HG02571 (cell line): ENCODE measurements at regions not wholly inside any gene's neighbourhood (a gene's known extent, or its start where the extent isn't known, plus 50 kb on each side); places are given as distances from the start of the nearest gene placed in this dataset.
"Not testable (repeated sequence)": the region's sequence is repeated elsewhere in the genome, so short reads cannot be mapped to it uniquely, and the experiment has no call there.

ENCODE experiments used
- ATAC-seq: cut with Tn5 transposase; IDR thresholded peaks from one replicate; pipeline ENCODE4 v1.9.1; 2021; ENCODE audit warnings: mild to moderate bottlenecking, moderate library complexity; ENCODE audit not compliant: unreplicated experiment

GRCh38 chr10:23493711-23494110 is 54.8 kb downstream of the OTUD1 start:
- ATAC-seq: no peak

DNA sequence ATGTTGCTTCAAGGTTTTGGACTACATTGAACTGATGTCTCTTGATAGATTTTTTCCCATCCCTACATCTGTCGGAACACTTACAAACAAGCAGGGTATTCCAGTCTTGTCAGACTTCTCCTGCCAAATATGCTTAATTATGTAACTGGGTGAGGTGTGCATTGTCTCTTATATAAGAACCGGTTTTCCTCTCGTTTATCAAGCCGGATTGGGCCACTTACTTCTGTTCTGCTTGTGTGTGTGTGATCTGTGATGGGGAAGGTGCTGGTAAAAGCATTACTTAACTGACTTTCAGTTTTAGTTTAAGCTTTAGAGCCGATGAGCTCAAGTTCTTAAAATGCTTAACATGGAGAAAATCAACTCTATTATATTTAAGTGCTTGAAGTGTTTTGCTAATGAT is 57.9 kb downstream of the OTUD1 start:
- ATAC-seq: no peak

DNA sequence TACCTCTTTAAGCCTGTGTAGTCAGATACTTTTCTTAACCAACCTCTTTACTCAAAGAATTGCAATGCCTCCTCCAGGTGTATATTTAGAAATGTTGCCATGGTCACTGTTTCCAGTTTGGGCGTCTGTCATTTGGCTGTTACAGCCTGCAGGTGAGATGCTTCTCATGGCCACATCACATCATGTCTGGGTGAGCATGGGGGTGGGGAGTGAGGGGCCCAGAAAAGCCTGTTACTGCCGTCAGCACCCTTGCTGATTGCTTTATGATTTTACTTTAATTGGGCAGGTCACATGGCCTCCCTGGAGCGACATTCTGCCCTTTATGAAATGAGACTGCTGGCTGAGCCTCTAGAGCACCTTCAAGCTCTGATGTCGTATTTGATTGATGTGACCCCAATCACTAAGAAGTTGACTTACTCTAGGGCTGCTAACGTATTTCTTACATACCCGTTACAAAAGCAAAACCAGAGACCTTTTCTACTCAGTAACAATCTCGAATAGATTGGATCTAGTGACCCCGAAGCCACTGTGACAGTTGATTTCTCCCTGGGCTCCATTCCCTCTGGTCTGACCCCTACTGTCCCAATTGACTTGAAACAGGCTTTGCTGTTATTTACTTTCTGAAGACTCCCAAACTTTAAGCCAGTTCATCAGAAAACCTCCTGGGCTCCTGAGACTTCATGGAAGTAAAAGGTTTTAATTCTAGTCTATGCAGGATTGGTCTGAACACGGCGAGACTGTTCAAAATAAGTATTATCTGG is 60.7 kb downstream of the OTUD1 start:
- ATAC-seq: no peak

GRCh38 chr10:23505797-23506465 is 67.1 kb downstream of the OTUD1 start:
- ATAC-seq: no peak

DNA sequence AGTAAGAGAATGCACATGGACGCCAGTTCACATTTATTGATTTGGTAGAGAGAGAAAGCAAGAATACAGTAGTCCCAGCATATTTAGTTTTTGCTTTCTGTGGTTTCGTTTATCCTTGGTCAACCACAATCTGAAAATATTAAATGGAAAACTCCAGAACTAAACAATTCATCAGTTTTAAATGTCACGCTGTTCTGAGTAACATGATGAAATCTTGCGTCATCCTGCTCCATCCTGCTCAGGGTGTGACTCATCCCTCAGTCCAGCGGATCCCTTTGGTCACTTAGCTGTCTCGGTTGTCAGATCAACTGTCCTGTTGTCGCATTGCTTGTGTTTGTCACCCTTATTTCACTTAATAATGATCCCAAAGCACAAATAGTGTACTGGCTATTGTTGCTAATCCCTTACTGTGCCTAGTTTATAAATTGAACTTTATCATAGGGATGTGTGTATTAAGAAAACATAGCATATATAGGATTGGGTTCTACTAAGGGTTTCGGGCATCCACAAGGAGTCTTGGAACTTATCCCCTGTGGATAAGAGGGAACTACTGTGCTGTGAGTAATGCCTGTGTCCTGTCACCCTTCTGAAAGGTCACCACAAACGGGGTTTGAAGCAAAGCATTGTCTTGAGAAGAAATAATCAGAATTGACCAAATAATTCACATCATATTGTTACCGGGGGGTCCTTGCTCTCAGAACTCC is 73.6 kb downstream of the OTUD1 start:
- ATAC-seq: no peak

GRCh38 chr10:23513621-23514020 is 74.7 kb downstream of the OTUD1 start:
- ATAC-seq: not testable (repeated sequence)

GRCh38 chr10:23514321-23514720 is 75.4 kb downstream of the OTUD1 start:
- ATAC-seq: no peak

DNA sequence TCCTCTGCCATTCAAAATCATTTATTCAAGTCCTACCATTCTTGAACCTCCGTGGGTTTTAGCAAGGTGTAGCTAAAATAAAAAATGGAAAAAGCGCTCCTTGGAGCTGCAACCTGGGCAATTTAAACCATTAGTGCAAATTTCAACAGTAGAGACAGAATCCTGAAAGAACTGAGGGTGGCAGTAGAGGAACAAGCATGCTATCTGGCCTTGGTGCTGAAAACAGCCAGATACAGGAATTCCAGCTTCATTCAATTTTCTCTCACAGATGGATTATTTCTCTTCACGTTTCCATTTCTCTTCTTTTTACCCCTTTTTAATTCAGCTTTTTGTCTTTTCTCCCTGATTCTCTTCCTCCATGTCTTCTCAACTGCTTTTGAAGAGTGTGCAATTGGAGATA is 77.7 kb downstream of the OTUD1 start:
- no peak for ATAC-seq

GRCh38 chr10:23517155-23517554 is 78.3 kb downstream of the OTUD1 start:
- ATAC-seq: no peak

DNA sequence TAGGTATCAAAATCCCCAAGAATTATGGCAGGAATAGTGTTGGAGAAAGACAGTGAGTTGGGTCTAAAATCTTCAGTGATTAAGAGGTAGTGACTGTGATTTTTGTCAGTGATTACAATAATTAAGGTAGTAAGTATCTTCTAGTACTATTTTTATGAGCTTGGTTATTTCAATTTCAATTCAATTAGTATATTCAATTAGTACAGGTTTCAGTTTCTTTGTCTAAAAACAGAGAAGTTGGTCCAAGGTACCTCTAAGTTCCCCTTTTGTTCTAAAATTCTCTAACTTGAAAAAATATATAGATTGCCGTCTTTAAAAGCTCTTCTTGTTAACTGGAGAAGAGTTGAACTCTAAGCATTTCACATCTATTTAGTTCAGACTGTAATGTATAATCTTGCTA is 82.9 kb downstream of the OTUD1 start:
- no peak for ATAC-seq

- ATAC-seq: no peak
These were observed 83.5 kb downstream of the OTUD1 start for GRCh38 chr10:23522345-23522744.

DNA sequence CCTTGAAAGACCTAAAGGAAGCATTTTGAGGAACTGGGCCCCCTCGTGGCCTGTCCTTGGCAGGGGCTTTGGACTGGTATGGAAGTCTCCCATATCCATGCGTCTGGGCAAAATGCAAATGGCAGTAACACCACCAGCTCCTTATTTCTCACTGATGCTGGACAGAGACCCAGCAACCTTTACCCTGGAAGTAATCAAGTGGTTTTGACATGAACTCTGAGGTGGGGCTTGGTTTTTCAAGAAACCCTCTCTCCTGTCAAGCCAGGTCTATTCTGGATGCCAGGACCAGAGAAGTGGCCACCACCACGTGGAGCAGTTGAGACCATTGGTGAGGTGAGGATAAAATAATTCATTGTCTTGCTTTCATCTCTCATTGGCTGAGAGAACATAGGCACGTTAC is 84.4 kb downstream of the OTUD1 start:
- ATAC-seq: no peak

GRCh38 chr10:23525406-23525805 is 86.5 kb downstream of the OTUD1 start:
- no peak for ATAC-seq

DNA sequence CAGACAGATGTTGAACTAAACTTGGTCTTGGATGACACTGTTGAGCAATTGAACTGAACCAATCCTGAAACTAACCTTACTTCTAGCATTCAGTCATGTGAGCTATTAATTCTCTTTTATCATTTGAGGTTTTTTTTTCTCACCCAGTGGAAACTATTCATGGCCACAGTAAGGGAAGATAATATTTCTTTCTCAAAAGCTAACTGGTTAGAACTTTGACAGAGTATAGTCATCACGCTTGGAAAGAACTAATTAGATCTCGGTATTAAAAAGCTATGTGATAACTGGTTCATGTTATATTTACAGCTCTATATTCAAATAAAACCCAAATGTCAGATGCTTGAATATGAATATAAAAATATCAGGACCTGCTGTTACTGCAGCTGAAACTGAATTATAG is 89.5 kb downstream of the OTUD1 start:
- ATAC-seq: no peak

- ATAC-seq: no peak
These were observed 90.8 kb downstream of the OTUD1 start for GRCh38 chr10:23529625-23530024.

- ATAC-seq: no peak
These were observed 91.2 kb downstream of the OTUD1 start for GRCh38 chr10:23530079-23530478.

DNA sequence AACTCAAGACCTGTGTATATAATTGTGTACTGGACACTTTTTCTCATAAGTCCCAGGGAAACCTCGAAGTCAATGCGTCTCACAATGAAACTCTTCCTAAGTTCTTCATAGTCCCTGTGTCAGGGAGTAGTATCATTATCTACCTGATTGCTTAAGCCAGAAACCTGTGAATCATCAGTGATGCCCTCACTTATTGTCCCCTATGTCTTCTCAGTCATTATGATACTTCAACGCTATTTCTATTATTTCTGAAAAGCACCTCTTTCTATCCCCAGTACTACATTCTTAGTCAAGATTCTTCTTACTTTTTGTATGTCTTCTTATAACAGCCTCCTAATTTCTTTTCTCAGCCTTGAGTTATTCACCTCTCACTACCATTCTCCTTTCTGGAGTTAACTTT is 94.3 kb downstream of the OTUD1 start:
- no peak for ATAC-seq

DNA sequence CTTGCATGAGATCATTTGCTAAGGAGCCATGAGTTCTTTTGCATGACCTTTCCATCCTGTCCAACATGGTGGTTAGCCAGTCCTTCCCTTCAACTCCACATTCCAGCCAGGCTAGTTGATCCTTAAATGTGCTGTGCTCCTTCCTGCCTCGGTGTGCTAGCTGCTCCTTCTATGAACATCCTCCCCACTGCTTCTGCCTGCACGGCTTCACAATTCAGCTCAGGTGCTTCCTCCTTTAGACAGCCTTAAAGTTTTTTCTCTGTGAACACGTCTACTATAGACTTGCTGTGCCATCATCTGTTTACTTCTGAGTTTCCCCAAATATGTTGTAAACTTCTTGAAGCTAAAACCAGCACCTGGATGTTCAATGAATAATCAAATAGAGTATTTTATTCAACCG is 95.5 kb downstream of the OTUD1 start:
- ATAC-seq: no peak

GRCh38 chr10:23534761-23535160 is 95.9 kb downstream of the OTUD1 start:
- no peak for ATAC-seq

GRCh38 chr10:23535381-23535780 is 96.5 kb downstream of the OTUD1 start:
- no peak for ATAC-seq

- no peak for ATAC-seq
These were observed 100.1 kb downstream of the OTUD1 start for GRCh38 chr10:23538968-23539367.

DNA sequence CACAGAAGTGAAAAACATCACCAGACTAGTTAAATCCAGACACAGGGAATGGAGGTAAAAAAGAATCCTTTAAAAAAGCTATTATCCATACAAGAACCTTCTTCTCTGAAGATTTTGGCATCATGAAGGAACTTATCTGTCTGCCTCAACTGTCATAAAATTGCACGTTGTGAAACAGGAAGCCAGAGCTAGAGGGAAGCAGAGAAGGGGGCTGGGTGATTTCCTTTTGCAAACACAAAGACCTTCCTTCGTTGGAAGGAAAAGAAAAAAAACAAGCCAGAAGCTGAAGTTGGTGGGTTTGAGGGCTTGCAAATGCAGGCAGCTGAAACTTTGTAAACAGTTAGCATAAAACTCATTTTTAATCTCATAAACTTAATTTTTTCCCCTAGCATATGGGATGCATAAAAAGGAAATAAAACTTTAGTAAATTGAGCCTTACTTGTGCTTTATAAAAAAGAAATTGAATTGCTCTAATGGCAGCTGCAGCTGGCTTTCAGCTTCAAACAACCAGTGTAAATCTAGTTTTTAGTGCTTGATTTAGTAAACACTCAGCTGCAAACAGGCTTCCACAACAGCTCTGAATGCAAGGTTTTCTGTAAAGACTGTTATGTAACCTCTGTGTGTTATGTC is 101.6 kb downstream of the OTUD1 start:
- ATAC-seq: no peak
